ENCODE measurements at regions not wholly inside any gene's neighbourhood (a gene's known extent, or its start where the extent isn't known, plus 50 kb on each side); places are given as distances from the start of the nearest gene placed in this dataset.

GRCh38 chr6:156564807-156565149 is 212.4 kb upstream of the ARID1B start:
- DNase-seq (ENCODE audit: low spot score), result no peak
- FAIRE-seq, result no peak

GRCh38 chr6:156564127-156564806 is 212.9 kb upstream of the ARID1B start:
- FAIRE-seq, result no peak
- DNase-seq (ENCODE audit: low spot score), result peak; percentile 13

GRCh38 chr6:156563714-156564113 is 213.5 kb upstream of the ARID1B start:
- FAIRE-seq, result no peak

GRCh38 chr6:156562636-156563035 is 214.5 kb upstream of the ARID1B start:
- DNase-seq (ENCODE audit: low spot score) (no peak), FAIRE-seq (no peak)

More at GRCh38 chr6:156563714-156564113, 213.5 kb upstream of the ARID1B start:
- DNase-seq (ENCODE audit: low spot score), result no peak

GRCh38 chr6:156562019-156562418 is 215.2 kb upstream of the ARID1B start:
- no peak for DNase-seq (ENCODE audit: low spot score)
- FAIRE-seq, result no peak

- DNase-seq (ENCODE audit: low spot score) (no peak), FAIRE-seq (no peak)
Observed at GRCh38 chr6:156560476-156560875, 216.7 kb upstream of the ARID1B start.

GRCh38 chr6:156559162-156559690 is 218.0 kb upstream of the ARID1B start:
- DNase-seq (ENCODE audit: low spot score) (no peak), FAIRE-seq (no peak)

- no peak for FAIRE-seq
Observed at GRCh38 chr6:156557911-156558259, 219.3 kb upstream of the ARID1B start.

GRCh38 chr6:156557251-156557910 is 219.8 kb upstream of the ARID1B start:
- FAIRE-seq, result no peak
- DNase-seq (ENCODE audit: low spot score), result no peak

More at GRCh38 chr6:156557911-156558259, 219.3 kb upstream of the ARID1B start:
- DNase-seq (ENCODE audit: low spot score), result no peak

GRCh38 chr6:156556811-156557210 is 220.4 kb upstream of the ARID1B start:
- DNase-seq (ENCODE audit: low spot score) (no peak), FAIRE-seq (no peak)

GRCh38 chr6:156555116-156555515 is 222.1 kb upstream of the ARID1B start:
- FAIRE-seq (no peak), DNase-seq (ENCODE audit: low spot score) (no peak)

GRCh38 chr6:156554160-156554559 is 223.0 kb upstream of the ARID1B start:
- FAIRE-seq (no peak), DNase-seq (ENCODE audit: low spot score) (no peak)

- no peak for FAIRE-seq
- DNase-seq (ENCODE audit: low spot score), result no peak
Observed at GRCh38 chr6:156552849-156553248, 224.3 kb upstream of the ARID1B start.

GRCh38 chr6:156550949-156551348 is 226.2 kb upstream of the ARID1B start:
- FAIRE-seq (no peak), DNase-seq (ENCODE audit: low spot score) (no peak)

- FAIRE-seq (no peak), DNase-seq (ENCODE audit: low spot score) (no peak)
Observed at GRCh38 chr6:156545931-156546330, 231.2 kb upstream of the ARID1B start.

- no peak for DNase-seq (ENCODE audit: low spot score)
- FAIRE-seq, result no peak
Observed at GRCh38 chr6:156545021-156545420, 232.2 kb upstream of the ARID1B start.

- DNase-seq (ENCODE audit: low spot score) (no peak), FAIRE-seq (no peak)
Observed at GRCh38 chr6:156544046-156544445, 233.1 kb upstream of the ARID1B start.

- FAIRE-seq (no peak), DNase-seq (ENCODE audit: low spot score) (no peak)
Observed at GRCh38 chr6:156543431-156543830, 233.7 kb upstream of the ARID1B start.

- no peak for DNase-seq (ENCODE audit: low spot score)
- FAIRE-seq, result no peak
Observed at GRCh38 chr6:156538875-156539660, 238.1 kb upstream of the ARID1B start.

- DNase-seq (ENCODE audit: low spot score) (no peak), FAIRE-seq (no peak)
Observed at GRCh38 chr6:156534594-156534993, 242.6 kb upstream of the ARID1B start.

GRCh38 chr6:156533872-156534524 is 243.2 kb upstream of the ARID1B start:
- FAIRE-seq, result no peak
- DNase-seq (ENCODE audit: low spot score), result no peak

- DNase-seq (ENCODE audit: low spot score), result no peak
- no peak for FAIRE-seq
Observed at GRCh38 chr6:156526081-156526480, 251.1 kb upstream of the ARID1B start.
